Breast epithelium (tissue), 3 donors: ENCODE measurements at regions not wholly inside any gene's neighbourhood (a gene's known extent, or its start where the extent isn't known, plus 50 kb on each side); places are given as distances from the start of the nearest gene placed in this dataset.

Experiments used
- CTCF ChIP-seq, 3 donors: fragments of 450-650 bp; IDR thresholded peaks; one replicate each; pipeline ENCODE4 v1.5.1; 2016 to 2017; ENCODE audit warnings: antibody characterized with exemption in 3 of 3, mild to moderate bottlenecking in 3 of 3, moderate library complexity in 3 of 3
- POLR2A ChIP-seq: fragments of 450-650 bp; IDR thresholded peaks from one replicate; pipeline ENCODE4 v1.6.1; 2016; ENCODE audit warnings: antibody characterized with exemption, mild to moderate bottlenecking, moderate library complexity

- TF ChIP-seq POLR2A: no peak
- TF ChIP-seq CTCF (IDR thresholded peaks at IDR 0.05): no peak
Observed at GRCh38 chr3:13191016-13191415, 117.8 kb upstream of the IQSEC1 start.
